HG02588 (cell line): ENCODE measurements at regions not wholly inside any gene's neighbourhood (a gene's known extent, or its start where the extent isn't known, plus 50 kb on each side); places are given as distances from the start of the nearest gene placed in this dataset.
"Not testable (repeated sequence)": the region's sequence is repeated elsewhere in the genome, so short reads cannot be mapped to it uniquely, and the experiment has no call there.

Experiments used
- ATAC-seq: cut with Tn5 transposase; IDR thresholded peaks from one replicate; pipeline ENCODE4 v1.9.1; 2021; ENCODE audit warnings: mild to moderate bottlenecking, moderate library complexity; ENCODE audit not compliant: unreplicated experiment

DNA sequence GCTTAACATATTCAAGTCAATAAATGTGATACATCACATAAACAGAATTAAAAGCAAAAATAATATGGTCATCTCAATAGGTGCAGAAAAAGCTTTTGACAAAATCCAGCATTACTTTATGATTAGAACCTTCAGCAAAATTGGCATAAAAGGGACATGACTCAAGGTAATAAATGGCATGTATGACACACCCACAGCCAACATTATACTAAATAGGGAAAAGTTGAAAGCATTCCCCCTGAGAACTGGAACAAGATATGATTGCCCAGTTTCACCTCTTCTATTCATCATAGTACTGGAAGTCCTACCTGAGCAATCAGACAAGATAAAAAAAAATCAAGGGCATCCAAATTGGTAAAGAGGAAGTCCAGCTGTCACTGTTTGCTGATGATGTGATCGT, 594.7 kb downstream of the DIPK2A start:
- ATAC-seq: no peak

DNA sequence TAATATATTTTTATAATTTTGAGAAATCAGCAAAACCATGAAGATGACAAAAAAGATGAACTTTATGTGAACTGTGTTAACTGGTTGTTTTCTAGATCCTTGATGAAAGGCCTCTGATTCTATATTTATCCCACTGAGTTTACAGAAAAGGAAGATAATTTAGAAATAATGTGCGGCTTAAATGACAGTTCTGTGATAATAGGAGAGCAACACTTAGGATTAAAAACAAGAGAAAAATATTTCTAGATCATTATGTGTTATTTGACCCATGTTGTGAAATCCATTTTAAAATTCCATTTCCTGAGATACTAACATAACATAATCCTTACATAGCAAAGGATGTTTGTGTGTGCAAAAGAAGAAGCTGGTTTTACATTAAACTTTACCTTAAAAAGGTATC, 598.0 kb downstream of the DIPK2A start:
- ATAC-seq: no peak

GRCh38 chr3:144583871-144584270, 612.2 kb downstream of the DIPK2A start:
- ATAC-seq: no peak

DNA sequence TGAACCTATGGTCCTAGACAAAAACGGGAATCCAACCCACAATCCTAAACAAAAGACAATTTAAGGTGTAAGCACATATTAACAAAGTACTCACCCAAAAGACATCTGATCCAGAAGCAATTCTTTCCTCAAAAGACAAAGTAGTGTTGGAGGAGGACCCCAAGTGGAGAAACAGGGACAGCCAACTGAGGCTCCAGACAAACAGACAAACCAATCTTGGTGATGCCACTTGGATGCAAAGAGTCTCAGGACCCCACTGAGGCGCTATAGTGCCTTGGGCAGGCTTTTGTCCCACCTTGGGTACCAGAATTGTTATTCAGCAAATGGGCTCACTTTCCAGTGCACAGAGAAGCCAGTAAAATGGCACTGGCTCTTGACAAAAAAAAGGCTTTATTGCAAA, 613.8 kb downstream of the DIPK2A start:
- no peak for ATAC-seq

- no peak for ATAC-seq
Observed at GRCh38 chr3:144585953-144586352, 614.3 kb downstream of the DIPK2A start.

DNA sequence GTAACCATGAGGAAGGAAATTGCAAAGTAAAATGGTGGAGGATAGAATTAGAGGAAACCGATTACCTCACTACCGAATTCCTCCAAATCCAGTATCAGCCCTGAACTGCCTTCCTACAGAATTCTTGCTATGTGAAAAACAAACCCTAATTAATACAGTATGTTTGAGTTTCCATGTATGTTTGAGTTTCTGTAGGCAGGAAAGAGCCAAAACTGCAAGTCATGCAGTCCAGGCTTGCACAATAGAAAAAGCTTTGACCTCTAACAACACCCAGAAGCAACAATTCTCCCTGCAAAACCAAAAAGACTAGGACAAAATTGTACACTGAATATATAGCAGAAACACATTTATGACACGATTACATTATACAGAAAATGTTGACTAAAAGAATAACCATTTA, 614.8 kb downstream of the DIPK2A start:
- no peak for ATAC-seq

GRCh38 chr3:144590854-144591253, 619.2 kb downstream of the DIPK2A start:
- no peak for ATAC-seq

DNA sequence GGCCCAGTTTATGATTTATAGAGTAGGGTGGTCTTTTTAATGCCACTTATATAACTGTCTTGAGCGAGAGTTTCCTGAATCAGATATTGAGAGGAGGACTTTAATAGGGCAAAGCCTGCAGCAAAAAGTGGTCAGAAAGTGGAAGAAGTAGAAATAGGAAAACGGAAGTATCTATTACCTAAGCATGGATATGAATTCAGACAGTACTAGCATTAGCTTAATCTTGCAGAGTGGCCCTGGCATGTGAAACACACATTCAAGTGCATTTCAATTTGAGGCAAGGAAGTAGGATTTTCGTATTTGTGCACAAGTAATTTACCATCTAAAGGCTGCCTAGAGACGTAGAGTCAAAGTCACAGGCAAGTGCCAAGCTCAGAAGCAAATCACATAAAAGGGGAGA, 622.3 kb downstream of the DIPK2A start:
- no peak for ATAC-seq

DNA sequence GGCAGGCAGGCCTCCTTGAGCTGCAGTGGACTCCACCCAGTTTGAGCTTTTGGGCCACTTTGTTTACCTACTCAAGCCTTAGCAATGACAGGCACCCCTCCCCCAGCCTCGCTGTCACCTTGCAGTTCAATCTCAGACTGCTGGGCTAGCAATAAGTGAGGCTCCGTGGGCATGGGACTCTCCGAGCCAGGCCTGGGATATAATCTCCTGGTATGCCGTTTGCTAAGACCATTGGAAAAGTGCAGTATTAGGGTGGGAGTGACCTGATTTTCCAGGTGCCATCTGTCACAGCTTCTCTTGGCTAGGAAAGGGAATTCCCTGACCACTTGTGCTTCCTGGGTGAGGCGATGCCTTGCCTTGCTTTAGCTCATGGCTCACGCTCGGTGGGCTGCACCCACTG, 648.6 kb downstream of the DIPK2A start:
- not testable (repeated sequence) for ATAC-seq

- ATAC-seq: no peak
Observed at GRCh38 chr3:144622845-144623244, 651.2 kb downstream of the DIPK2A start.

DNA sequence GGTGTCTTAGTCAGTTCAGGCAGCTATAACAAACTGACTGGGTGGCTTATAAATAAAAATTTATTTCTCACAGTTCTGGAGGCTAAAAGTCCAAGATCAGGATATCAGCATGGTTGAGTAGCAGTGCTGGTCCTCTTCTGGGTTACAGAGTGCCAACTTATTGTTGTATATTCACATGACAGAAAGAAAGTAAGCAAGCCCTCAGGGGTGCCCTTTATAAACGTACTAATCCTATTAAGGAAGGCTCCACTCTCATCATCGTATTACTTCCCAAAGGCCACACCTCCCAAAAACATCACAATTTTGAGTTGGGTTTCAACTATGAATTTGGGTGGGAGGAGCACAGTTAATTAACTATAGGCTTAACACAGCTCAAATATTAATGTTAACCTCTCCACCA, 653.0 kb downstream of the DIPK2A start:
- no peak for ATAC-seq

GRCh38 chr3:144626835-144627234, 655.2 kb downstream of the DIPK2A start:
- no peak for ATAC-seq

DNA sequence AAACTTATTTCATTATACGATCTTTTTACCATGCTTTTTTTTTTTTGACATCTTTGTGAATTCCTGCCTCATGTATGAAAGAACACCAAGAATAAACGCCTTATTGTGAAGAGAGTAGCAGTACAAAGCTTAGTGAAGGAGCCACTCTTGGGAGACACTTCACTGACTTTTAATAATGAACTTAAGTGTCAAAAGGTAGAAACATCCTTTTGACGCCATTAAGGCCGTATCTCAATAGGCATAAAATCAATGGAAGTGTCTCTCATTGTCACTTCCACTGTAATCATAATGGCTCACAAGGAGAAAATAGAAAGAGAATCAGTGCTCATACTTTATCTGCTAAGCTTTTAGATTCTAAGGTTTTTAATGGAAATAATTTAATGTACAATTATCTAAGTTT, 657.8 kb downstream of the DIPK2A start:
- ATAC-seq: no peak

DNA sequence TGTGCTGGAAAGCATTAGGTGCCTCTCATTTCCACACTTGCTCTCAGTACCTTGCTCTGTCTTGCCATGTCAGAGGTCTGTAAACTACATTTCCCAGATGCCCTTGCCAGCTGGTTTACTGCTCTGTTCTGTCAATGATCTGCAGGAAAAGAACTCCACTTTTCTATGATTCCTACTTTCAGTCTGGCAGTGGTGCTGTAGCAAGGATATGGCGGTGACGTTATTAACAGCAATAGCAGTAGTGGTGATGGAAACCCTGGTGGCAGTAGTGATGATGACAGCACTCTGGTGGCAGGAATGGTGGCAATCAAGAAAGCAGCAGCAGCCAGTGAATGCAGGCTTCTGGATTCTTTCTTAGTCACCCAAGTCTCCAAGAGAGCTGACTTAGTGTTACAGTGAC, 665.2 kb downstream of the DIPK2A start:
- no peak for ATAC-seq

- no peak for ATAC-seq
Observed at GRCh38 chr3:144638009-144638408, 666.4 kb downstream of the DIPK2A start.

- no peak for ATAC-seq
Observed at GRCh38 chr3:144643771-144644198, 672.2 kb downstream of the DIPK2A start.

DNA sequence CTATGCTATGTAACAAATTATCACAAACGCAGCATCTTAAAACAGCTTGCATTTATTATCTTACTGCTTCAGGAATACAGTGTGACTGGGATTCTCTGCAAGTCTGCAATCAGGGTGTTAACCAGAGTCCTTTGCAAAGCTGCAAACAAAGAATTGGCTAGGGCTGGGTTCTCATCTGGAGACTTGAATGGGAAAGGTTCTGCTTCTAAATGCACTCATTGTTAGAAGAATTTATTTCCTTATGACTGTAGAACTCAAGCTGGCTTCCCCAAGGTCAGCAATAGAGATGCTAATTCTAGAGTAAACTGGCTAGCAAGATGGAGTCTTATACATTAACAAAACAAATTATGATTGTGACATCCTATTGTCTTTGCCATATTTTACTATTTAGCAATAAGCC, 673.7 kb downstream of the DIPK2A start:
- ATAC-seq: no peak

- no peak for ATAC-seq
Observed at GRCh38 chr3:144650380-144650779, 678.8 kb downstream of the DIPK2A start.

GRCh38 chr3:144652573-144652972, 681.0 kb downstream of the DIPK2A start:
- no peak for ATAC-seq

- ATAC-seq: no peak
Observed at GRCh38 chr3:144655423-144655822, 683.8 kb downstream of the DIPK2A start.

DNA sequence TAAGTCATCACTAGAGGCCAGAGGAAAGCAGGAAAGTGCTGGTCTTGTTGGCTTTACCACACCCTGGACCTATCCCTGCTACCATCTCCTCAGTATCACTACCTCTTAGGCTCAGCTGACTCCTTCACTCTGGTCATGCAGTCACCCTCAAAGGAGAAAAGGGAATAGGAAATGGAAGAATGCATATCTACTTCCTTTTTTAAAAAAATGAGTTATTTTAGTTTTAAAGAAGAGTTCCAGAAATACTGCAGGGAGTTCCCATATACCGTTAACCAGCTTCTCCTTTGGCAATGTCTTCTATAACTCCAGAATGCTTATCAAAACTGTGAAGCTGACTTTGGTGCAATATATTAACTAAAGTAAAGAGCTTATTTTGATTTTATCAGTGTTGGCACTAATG, 688.6 kb downstream of the DIPK2A start:
- ATAC-seq: no peak

DNA sequence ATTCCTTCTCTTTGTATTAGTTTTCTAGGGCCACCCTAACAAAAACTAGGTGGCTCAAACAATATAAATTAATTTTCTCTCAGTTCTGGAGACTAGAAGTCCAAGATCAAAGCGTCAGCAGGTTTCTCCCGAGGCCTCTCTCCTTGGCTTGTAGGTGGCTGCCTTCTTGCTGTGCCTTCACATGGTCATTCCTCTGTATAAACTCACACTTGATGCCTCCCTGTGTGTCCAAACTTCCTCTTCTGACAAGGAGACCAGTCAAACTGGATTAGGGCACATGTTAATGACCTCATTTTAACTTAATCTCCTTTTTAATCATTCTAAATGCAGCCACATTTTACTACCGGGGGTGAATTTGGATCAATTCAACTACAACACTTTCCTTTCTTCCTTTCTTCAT, 691.1 kb downstream of the DIPK2A start:
- ATAC-seq: no peak

- no peak for ATAC-seq
Observed at GRCh38 chr3:144663456-144664436, 692.1 kb downstream of the DIPK2A start.
